IMR-90 (cell line): ENCODE measurements at regions not wholly inside any gene's neighbourhood (a gene's known extent, or its start where the extent isn't known, plus 50 kb on each side); places are given as distances from the start of the nearest gene placed in this dataset.

ENCODE experiments used
- ATAC-seq: fragments of 200-7000 bp; cut with Tn5 transposase; 2 replicates; pipeline ENCODE4 v1.9.1; 2020; ENCODE audit warnings: low read depth, mild to moderate bottlenecking, moderate library complexity
- BruUV-seq: library from RNA; stranded (reverse); fragments of 400-500 nt; replicated peaks from 2 replicates; lab custom pipeline; 2021; lab: Mats Ljungman, UMichigan
- CTCF ChIA-PET: fragments of 300-600 bp; formaldehyde crosslinking; extraction: SDS; loops from one replicate; lab custom pipeline; 2021; ENCODE audit warnings: antibody characterized with exemption; lab: Yijun Ruan, JAX
- POLR2A ChIA-PET: fragments of 300-600 bp; sonication (Branson Sonifier 250); formaldehyde crosslinking; loops from one replicate; lab custom pipeline; 2022; ENCODE audit warnings: antibody characterized with exemption; ENCODE audit not compliant: unreplicated experiment; lab: Charles Lee
- DNase-seq: peaks from one replicate; pipeline ENCODE4 v3.0.0; 2013
- H2AFZ ChIP-seq: replicated peaks from 2 replicates; pipeline ENCODE3; 2013; ENCODE audit warnings: low read length, mild to moderate bottlenecking; ENCODE audit not compliant: poor library complexity
- H2AK5ac ChIP-seq: 2 replicates; pipeline ENCODE4 v1.6.1; 2013; ENCODE audit warnings: low read depth, low read length, inconsistent platforms
- H2AK9ac ChIP-seq: replicated peaks from 2 replicates; pipeline ENCODE3; 2013; ENCODE audit warnings: mild to moderate bottlenecking, low read depth, low read length, moderate library complexity; ENCODE audit not compliant: poor library complexity
- H2BK120ac ChIP-seq: 2 replicates; pipeline ENCODE4 v1.6.1; 2013; ENCODE audit warnings: low read depth, low read length, inconsistent platforms
- H2BK15ac ChIP-seq: 3 replicates; pipeline ENCODE4 v1.6.1; 2013; ENCODE audit warnings: low read depth, low read length, inconsistent platforms
- H2BK20ac ChIP-seq: 2 replicates; pipeline ENCODE4 v1.6.1; 2013; ENCODE audit warnings: low read depth, mild to moderate bottlenecking, inconsistent platforms, low read length, moderate library complexity
- H2BK5ac ChIP-seq: 2 replicates; pipeline ENCODE4 v1.6.1; 2013; ENCODE audit warnings: mild to moderate bottlenecking, low read depth, low read length, inconsistent platforms; ENCODE audit not compliant: poor library complexity, severe bottlenecking
- H3K14ac ChIP-seq: replicated peaks from 2 replicates; pipeline ENCODE4 v1.6.1; 2013; ENCODE audit warnings: low read depth, low read length, inconsistent platforms
- H3K18ac ChIP-seq: 2 replicates; pipeline ENCODE4 v1.6.1; 2013; ENCODE audit warnings: low read depth, low read length, control low read depth
- H3K23ac ChIP-seq: 2 replicates; pipeline ENCODE4 v1.6.1; 2013; ENCODE audit warnings: low read depth, low read length, inconsistent platforms
- H3K27ac ChIP-seq: 2 replicates; pipeline ENCODE4 v1.5.1; 2013; ENCODE audit warnings: mild to moderate bottlenecking, control low read depth, low read length; ENCODE audit not compliant: insufficient read depth
- H3K27me3 ChIP-seq: 2 replicates; pipeline ENCODE4 v1.6.1; 2013; ENCODE audit warnings: low read length; ENCODE audit not compliant: control insufficient read depth, insufficient read depth
- H3K36me3 ChIP-seq: 2 replicates; pipeline ENCODE4 v1.6.1; 2013; ENCODE audit warnings: low read length, mixed read lengths; ENCODE audit not compliant: control insufficient read depth, insufficient read depth
- H3K4ac ChIP-seq: 2 replicates; pipeline ENCODE4 v1.6.1; 2013; ENCODE audit warnings: low read depth, low read length, inconsistent platforms
- H3K4me1 ChIP-seq: 2 replicates; pipeline ENCODE4 v1.6.1; 2013; ENCODE audit warnings: low read length, mixed read lengths; ENCODE audit not compliant: control insufficient read depth, insufficient read depth
- H3K4me2 ChIP-seq: 2 replicates; pipeline ENCODE4 v1.6.1; 2013; ENCODE audit warnings: low read depth, mild to moderate bottlenecking, control low read depth, low read length, moderate library complexity
- H3K4me3 ChIP-seq: 2 replicates; pipeline ENCODE4 v1.5.1; 2013; ENCODE audit warnings: low read depth, mild to moderate bottlenecking, control low read depth, low read length, moderate library complexity; ENCODE audit not compliant: insufficient read depth
- H3K56ac ChIP-seq: 2 replicates; pipeline ENCODE4 v1.6.1; 2013; ENCODE audit warnings: low read length, inconsistent platforms; ENCODE audit not compliant: insufficient read depth; ENCODE audit errors: extremely low read depth
- H3K79me1 ChIP-seq, 2 experiments: 2 replicates each; pipeline ENCODE4 v1.6.1; 2013; ENCODE audit warnings: low read length in 2 of 2, inconsistent platforms in 1 of 2, low read depth in 1 of 2
- H3K9ac ChIP-seq: 2 replicates; pipeline ENCODE4 v1.6.1; 2013; ENCODE audit warnings: low read depth, low read length, control low read depth
- H3K9me1 ChIP-seq: 2 replicates; pipeline ENCODE4 v1.6.1; 2013; ENCODE audit warnings: low read length, inconsistent platforms; ENCODE audit not compliant: insufficient read depth
- H3K9me3 ChIP-seq: 2 replicates; pipeline ENCODE4 v1.6.1; 2013; ENCODE audit warnings: low read length; ENCODE audit not compliant: control insufficient read depth, insufficient read depth
- H4K20me1 ChIP-seq: 2 replicates; pipeline ENCODE4 v1.6.1; 2013; ENCODE audit warnings: low read length, inconsistent platforms; ENCODE audit not compliant: insufficient read depth
- H4K5ac ChIP-seq: 2 replicates; pipeline ENCODE4 v1.6.1; 2013; ENCODE audit warnings: mild to moderate bottlenecking, low read depth, low read length, control low read depth
- H4K8ac ChIP-seq, 2 experiments: 2 replicates each; pipeline ENCODE4 v1.6.1; 2013; ENCODE audit warnings: low read depth in 2 of 2, low read length in 2 of 2, control low read depth in 1 of 2, inconsistent platforms in 1 of 2
- H4K91ac ChIP-seq: 2 replicates; pipeline ENCODE4 v1.6.1; 2013; ENCODE audit warnings: low read depth, low read length, inconsistent platforms; ENCODE audit not compliant: insufficient read depth
- BHLHE40 ChIP-seq: fragments of 150-350 bp; IDR thresholded peaks from 2 replicates; pipeline ENCODE4 v1.6.1; 2016; ENCODE audit warnings: mild to moderate bottlenecking, low read depth, low read length
- CEBPB ChIP-seq: IDR thresholded peaks from 2 replicates; pipeline ENCODE4 v1.6.1; 2012; ENCODE audit warnings: low read depth, low read length, improper control_type of control experiment
- CHD1 ChIP-seq: IDR thresholded peaks from 2 replicates; pipeline ENCODE4 v1.6.1; 2012; ENCODE audit warnings: low read depth, low read length, improper control_type of control experiment
- CTCF ChIP-seq: conservative IDR thresholded peaks from 2 replicates; pipeline ENCODE4 v1.5.1; 2012; ENCODE audit warnings: mild to moderate bottlenecking, low read depth, low read length, improper control_type of control experiment
- ELK1 ChIP-seq: fragments of 150-350 bp; IDR thresholded peaks from 2 replicates; pipeline ENCODE4 v1.6.1; 2016; ENCODE audit warnings: low read depth, mild to moderate bottlenecking, low read length, moderate library complexity, borderline replicate concordance
- FOS ChIP-seq: fragments of 150-350 bp; IDR thresholded peaks from 2 replicates; pipeline ENCODE4 v1.6.1; 2016; ENCODE audit warnings: low read depth, low read length
- MAFK ChIP-seq: IDR thresholded peaks from 2 replicates; pipeline ENCODE4 v1.6.1; 2012; ENCODE audit warnings: low read depth, low read length, improper control_type of control experiment
- NFE2L2 ChIP-seq: fragments of 150-350 bp; IDR thresholded peaks from 2 replicates; pipeline ENCODE4 v1.6.1; 2016; ENCODE audit warnings: low read depth, mild to moderate bottlenecking, low read length
- POLR2A ChIP-seq: IDR thresholded peaks from 2 replicates; pipeline ENCODE4 v1.6.1; 2012; ENCODE audit warnings: mild to moderate bottlenecking, low read depth, low read length
- RAD21 ChIP-seq: IDR thresholded peaks from 2 replicates; pipeline ENCODE4 v1.6.1; 2012; ENCODE audit warnings: low read length, improper control_type of control experiment
- RCOR1 ChIP-seq: IDR thresholded peaks from 2 replicates; pipeline ENCODE4 v1.6.1; 2012; ENCODE audit warnings: mild to moderate bottlenecking, low read length, improper control_type of control experiment; ENCODE audit not compliant: insufficient replicate concordance
- RFX5 ChIP-seq: IDR thresholded peaks from 2 replicates; pipeline ENCODE4 v1.8.0; 2012; ENCODE audit warnings: low read depth, mild to moderate bottlenecking, low read length, moderate library complexity
- SMC3 ChIP-seq: fragments of 150-350 bp; IDR thresholded peaks from 2 replicates; pipeline ENCODE4 v1.6.1; 2016; ENCODE audit warnings: low read depth, mild to moderate bottlenecking, antibody characterized with exemption, low read length, moderate library complexity
- WGBS, 2 experiments: methylation state at CpG; one replicate each; pipeline versions ENCODE4 v1.1.5 to v1.1.7; 2013; ENCODE audit warnings: missing lambda C conversion rate in 2 of 2; ENCODE audit not compliant: insufficient read length in 1 of 2; ENCODE audit errors: extremely low coverage in 2 of 2; 5-methylcytosine and 5-hydroxymethylcytosine counted together
- dilution Hi-C: fragments of 300-500 bp; cut with HindIII; formaldehyde crosslinking; loops from one replicate; pipeline ENCODE4 v1.14.3; 2018; ENCODE audit warnings: low sequenced_read_pairs; ENCODE audit not compliant: unreplicated experiment
- in situ Hi-C: fragments of 300-500 bp; cut with MboI; formaldehyde crosslinking; loops from 3 replicates; pipeline ENCODE4 v1.14.3; 2019; ENCODE audit warnings: low sequenced_read_pairs, inconsistent platforms, mixed read lengths
- intact Hi-C: fragments of 100-400 bp; cut with micrococcal nuclease; formaldehyde crosslinking; loops from 2 replicates; pipeline ENCODE4 v1.10.0; 2022
- TF ChIP-seq, protein P1 (sequence below): fragments of 150-350 bp; IDR thresholded peaks from 2 replicates; pipeline ENCODE4 v1.6.1; 2017; ENCODE audit warnings: mild to moderate bottlenecking, antibody characterized with exemption, low read length, low read depth

GRCh38 chr5:28156981-28157380 lies 1118.6 kb upstream of the CDH9 start:
- Histone ChIP-seq H3K9me3 (no peaks in the 10 kb centered on the region), H2BK15ac (no peak overlapping the region), H3K4me2 (no peak overlapping the region), H3K27ac (no peak overlapping the region), H4K91ac (no peak overlapping the region), H4K20me1 (no peaks in the 10 kb centered on the region), H2AFZ (no peak overlapping the region), H3K4me3 (no peak overlapping the region), H3K56ac (no peak overlapping the region), H4K8ac (no peak overlapping the region), H3K18ac (no peak overlapping the region), H3K9me1 (no peaks in the 10 kb centered on the region), H2BK5ac (no peak overlapping the region), H3K9ac (no peak overlapping the region), H3K4ac (no peak overlapping the region), H3K27me3 (no peaks in the 10 kb centered on the region), H3K36me3 (no peaks in the 10 kb centered on the region), H3K4me1 (no peaks in the 10 kb centered on the region), H4K5ac (no peak overlapping the region), H2BK20ac (no peak overlapping the region), H3K23ac (no peak overlapping the region), H3K79me1 (no peaks in the 10 kb centered on the region), H3K14ac (no peak overlapping the region), H2BK120ac (no peak overlapping the region), H2AK5ac (no peak overlapping the region), H2AK9ac (no peak overlapping the region)
- intact Hi-C loops = no loop called here
- ChIA-PET POLR2A (no interaction called here), CTCF (no interaction called here)
- in situ Hi-C loops = no loop called here
- no peak for DNase-seq
- dilution Hi-C loops = no loop called here
- no CpG with 5 or more reads among the region's 6 CpGs for WGBS, 2 experiments
- no peak for TF ChIP-seq RCOR1
- no peak for TF ChIP-seq BHLHE40
- TF ChIP-seq CTCF = no peak
- no peak for TF ChIP-seq NFE2L2
- TF ChIP-seq FOS = no peak
- TF ChIP-seq, protein P1, sequence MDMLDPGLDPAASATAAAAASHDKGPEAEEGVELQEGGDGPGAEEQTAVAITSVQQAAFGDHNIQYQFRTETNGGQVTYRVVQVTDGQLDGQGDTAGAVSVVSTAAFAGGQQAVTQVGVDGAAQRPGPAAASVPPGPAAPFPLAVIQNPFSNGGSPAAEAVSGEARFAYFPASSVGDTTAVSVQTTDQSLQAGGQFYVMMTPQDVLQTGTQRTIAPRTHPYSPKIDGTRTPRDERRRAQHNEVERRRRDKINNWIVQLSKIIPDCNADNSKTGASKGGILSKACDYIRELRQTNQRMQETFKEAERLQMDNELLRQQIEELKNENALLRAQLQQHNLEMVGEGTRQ = no peak
- TF ChIP-seq CEBPB = no peak
- no peak for TF ChIP-seq RFX5
- no peak for TF ChIP-seq POLR2A
- TF ChIP-seq RAD21 = no peak
- TF ChIP-seq CHD1 = no peak
- TF ChIP-seq SMC3 = no peak
- TF ChIP-seq MAFK = no peak
- no peak for TF ChIP-seq ELK1
- ATAC-seq = no peak
- no TSS peak for BruUV-seq
